ENCODE measurements at regions not wholly inside any gene's neighbourhood (a gene's known extent, or its start where the extent isn't known, plus 50 kb on each side); places are given as distances from the start of the nearest gene placed in this dataset.

GRCh38 chr6:126607289-126607688 lies 267.4 kb downstream of the CENPW start:
- TF ChIP-seq CTCF (IDR thresholded peaks at IDR 0.05) = no peak

- no peak for TF ChIP-seq CTCF (IDR thresholded peaks at IDR 0.05)
Measured at GRCh38 chr6:126608681-126609080, 268.8 kb downstream of the CENPW start.

- TF ChIP-seq CTCF (IDR thresholded peaks at IDR 0.05) = no peak
Measured at GRCh38 chr6:126614642-126615504, 275.0 kb downstream of the CENPW start.

GRCh38 chr6:126616866-126617265 lies 277.0 kb downstream of the CENPW start:
- TF ChIP-seq CTCF (IDR thresholded peaks at IDR 0.05) = no peak

- TF ChIP-seq CTCF (IDR thresholded peaks at IDR 0.05) = no peak
Measured at GRCh38 chr6:126618639-126619343, 278.9 kb downstream of the CENPW start.

- TF ChIP-seq CTCF (IDR thresholded peaks at IDR 0.05) = no peak
Measured at GRCh38 chr6:126620719-126621118, 280.8 kb downstream of the CENPW start.

- no peak for TF ChIP-seq CTCF (IDR thresholded peaks at IDR 0.05)
Measured at GRCh38 chr6:126625019-126625418, 285.1 kb downstream of the CENPW start.

Data from LNCAP (cell line).